Endodermal cell (in vitro differentiated cells): ENCODE measurements at regions not wholly inside any gene's neighbourhood (a gene's known extent, or its start where the extent isn't known, plus 50 kb on each side); places are given as distances from the start of the nearest gene placed in this dataset.
"Not testable (repeated sequence)": the region's sequence is repeated elsewhere in the genome, so short reads cannot be mapped to it uniquely, and the experiment has no call there.

ENCODE experiments used
- DNase-seq: peaks from one replicate; pipeline ENCODE4 v3.0.0-alpha.2; 2017
- H3K27ac ChIP-seq: 2 replicates; pipeline ENCODE4 v1.5.1; 2013; ENCODE audit warnings: mild to moderate bottlenecking, low read depth, low read length, moderate library complexity
- H3K27me3 ChIP-seq: 2 replicates; pipeline ENCODE4 v1.6.1; 2013; ENCODE audit warnings: mild to moderate bottlenecking, low read length, moderate library complexity; ENCODE audit not compliant: insufficient read depth, control insufficient read depth, poor library complexity, severe bottlenecking
- H3K36me3 ChIP-seq: 2 replicates; pipeline ENCODE4 v1.7.0; 2013; ENCODE audit warnings: mild to moderate bottlenecking, low read length, moderate library complexity; ENCODE audit not compliant: control insufficient read depth, insufficient read depth
- H3K4me1 ChIP-seq: one replicate; pipeline ENCODE4 v1.7.0; 2013; ENCODE audit warnings: low read length; ENCODE audit not compliant: control insufficient read depth, insufficient read depth
- H3K4me3 ChIP-seq: 2 replicates; pipeline ENCODE4 v1.5.1; 2013; ENCODE audit warnings: mild to moderate bottlenecking, low read length, moderate library complexity
- H3K9ac ChIP-seq: 2 replicates; pipeline ENCODE4 v1.6.1; 2013; ENCODE audit warnings: mild to moderate bottlenecking, low read length, moderate library complexity; ENCODE audit not compliant: poor library complexity, severe bottlenecking; ENCODE audit errors: extremely low read depth
- H3K9me3 ChIP-seq: 2 replicates; pipeline ENCODE4 v1.6.1; 2013; ENCODE audit warnings: mild to moderate bottlenecking, low read length, moderate library complexity; ENCODE audit not compliant: control insufficient read depth
- H3K27ac Mint-ChIP-seq: 2 replicates; pipeline ENCODE4 v1.8.0; 2020; ENCODE audit warnings: mixed read lengths
- H3K27me3 Mint-ChIP-seq: 2 replicates; pipeline ENCODE4 v1.8.0; 2021; ENCODE audit warnings: mild to moderate bottlenecking, mixed read lengths; ENCODE audit not compliant: insufficient read depth
- H3K36me3 Mint-ChIP-seq: 2 replicates; pipeline ENCODE4 v1.8.0; 2020; ENCODE audit warnings: low read depth, mixed read lengths
- H3K4me1 Mint-ChIP-seq: 2 replicates; pipeline ENCODE4 v1.8.0; 2020; ENCODE audit warnings: mixed read lengths
- H3K4me3 Mint-ChIP-seq: 2 replicates; pipeline ENCODE4 v1.8.0; 2020; ENCODE audit warnings: mild to moderate bottlenecking, moderate library complexity, mixed read lengths
- H3K9me3 Mint-ChIP-seq: 2 replicates; pipeline ENCODE4 v1.8.0; 2020; ENCODE audit warnings: mild to moderate bottlenecking, mixed read lengths
- WGBS, 2 experiments: methylation state at CpG; one replicate each; pipeline versions ENCODE4 v1.1.5 to v1.1.7; 2013; ENCODE audit warnings: missing lambda C conversion rate in 2 of 2, mixed read lengths in 1 of 2; ENCODE audit not compliant: insufficient coverage in 1 of 2, insufficient read length in 1 of 2; 5-methylcytosine and 5-hydroxymethylcytosine counted together
- TF ChIP-seq, protein P1 (sequence below): fragments of 200-600 bp; sonication (generic); conservative IDR thresholded peaks from 2 replicates; pipeline ENCODE4 v1.5.0; 2021; ENCODE audit warnings: antibody characterized with exemption, mild to moderate bottlenecking

DNA sequence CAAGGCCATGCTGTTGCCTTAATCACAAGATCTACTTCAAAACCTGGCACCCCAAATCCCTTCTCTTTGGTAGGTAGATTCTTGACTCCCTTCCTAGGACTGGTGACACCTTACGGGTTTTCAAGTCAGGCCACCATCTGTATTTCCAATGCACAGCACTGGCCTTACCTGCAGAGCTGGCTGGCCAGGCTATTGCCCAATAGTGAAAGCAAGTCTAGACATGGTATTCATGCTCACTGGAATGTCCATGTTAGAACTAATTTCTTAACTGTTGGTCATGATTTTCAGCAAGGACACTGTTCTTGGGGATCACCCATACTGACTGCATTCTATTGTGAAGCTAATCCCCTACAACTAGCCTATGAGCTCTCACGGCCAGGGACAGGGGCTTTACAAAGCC lies 313.1 kb upstream of the RNF32 start:
- Mint-ChIP-seq H3K4me3 (no peak overlapping the region), H3K9me3 (peaks cover 3% of the 10 kb centered on the region), H3K27me3 (peaks cover 2% of the 10 kb centered on the region), H3K36me3 (no peaks in the 10 kb centered on the region), H3K4me1 (no peaks in the 10 kb centered on the region), H3K27ac (no peak overlapping the region)
- H3K4me1 ChIP-seq = no peaks in the 10 kb centered on the region
- DNase-seq = no peak
- no peak overlapping the region for H3K9ac ChIP-seq
- WGBS, 2 experiments = 72 to 100% methylated on average over 1 to 2 of the region's 2 CpGs
- no peaks in the 10 kb centered on the region for H3K36me3 ChIP-seq
- no peak overlapping the region for H3K4me3 ChIP-seq
- TF ChIP-seq, protein P1, sequence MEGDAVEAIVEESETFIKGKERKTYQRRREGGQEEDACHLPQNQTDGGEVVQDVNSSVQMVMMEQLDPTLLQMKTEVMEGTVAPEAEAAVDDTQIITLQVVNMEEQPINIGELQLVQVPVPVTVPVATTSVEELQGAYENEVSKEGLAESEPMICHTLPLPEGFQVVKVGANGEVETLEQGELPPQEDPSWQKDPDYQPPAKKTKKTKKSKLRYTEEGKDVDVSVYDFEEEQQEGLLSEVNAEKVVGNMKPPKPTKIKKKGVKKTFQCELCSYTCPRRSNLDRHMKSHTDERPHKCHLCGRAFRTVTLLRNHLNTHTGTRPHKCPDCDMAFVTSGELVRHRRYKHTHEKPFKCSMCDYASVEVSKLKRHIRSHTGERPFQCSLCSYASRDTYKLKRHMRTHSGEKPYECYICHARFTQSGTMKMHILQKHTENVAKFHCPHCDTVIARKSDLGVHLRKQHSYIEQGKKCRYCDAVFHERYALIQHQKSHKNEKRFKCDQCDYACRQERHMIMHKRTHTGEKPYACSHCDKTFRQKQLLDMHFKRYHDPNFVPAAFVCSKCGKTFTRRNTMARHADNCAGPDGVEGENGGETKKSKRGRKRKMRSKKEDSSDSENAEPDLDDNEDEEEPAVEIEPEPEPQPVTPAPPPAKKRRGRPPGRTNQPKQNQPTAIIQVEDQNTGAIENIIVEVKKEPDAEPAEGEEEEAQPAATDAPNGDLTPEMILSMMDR = no peak
- H3K27ac ChIP-seq = no peak overlapping the region
- H3K27me3 ChIP-seq = no peaks in the 10 kb centered on the region
- H3K9me3 ChIP-seq = peaks cover 8% of the 10 kb centered on the region

DNA sequence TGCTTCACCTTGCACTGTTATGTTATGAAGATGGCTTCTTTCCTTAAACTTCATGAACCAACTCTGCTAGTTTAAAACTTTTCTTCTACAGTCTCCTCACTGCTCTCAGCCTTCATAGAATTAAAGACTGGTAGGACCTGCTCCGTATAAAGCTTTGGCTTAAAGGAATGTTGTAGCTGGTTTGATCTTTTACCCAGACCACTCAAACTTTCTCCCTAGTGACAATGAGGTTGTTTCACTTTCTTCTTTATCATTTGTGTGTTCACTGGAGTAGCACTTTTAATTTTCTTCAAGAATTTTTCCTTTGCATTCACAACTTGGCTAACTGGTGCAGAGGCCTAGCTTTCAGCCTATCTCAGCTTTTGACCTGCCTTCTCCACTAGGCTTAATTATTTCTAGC lies 316.4 kb upstream of the RNF32 start:
- H3K9me3 Mint-ChIP-seq = no peaks in the 10 kb centered on the region

DNA sequence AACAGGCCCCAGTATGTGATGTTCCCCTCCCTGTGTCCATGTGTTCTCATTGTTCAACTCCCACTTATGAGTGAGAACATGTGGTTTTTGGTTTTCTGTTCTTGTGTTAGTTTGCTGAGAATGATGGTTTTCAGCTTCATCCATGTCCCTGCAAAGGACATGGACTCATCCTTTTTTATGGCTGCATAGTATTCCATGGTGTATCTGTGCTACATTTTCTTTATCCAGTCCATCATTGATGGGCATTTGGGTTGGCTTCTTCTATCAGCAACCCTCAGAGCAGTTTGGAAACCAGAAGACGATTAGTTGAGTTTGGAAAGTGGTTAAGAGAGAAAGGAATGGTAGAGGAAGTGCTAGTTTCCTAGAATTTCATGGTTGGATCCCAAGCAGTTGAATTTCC lies 319.1 kb upstream of the RNF32 start:
- H3K36me3 ChIP-seq, H3K27me3 Mint-ChIP-seq, H3K4me3 Mint-ChIP-seq, H3K27me3 ChIP-seq, H3K9me3 Mint-ChIP-seq, H3K4me1 Mint-ChIP-seq, H3K36me3 Mint-ChIP-seq, H3K27ac Mint-ChIP-seq, H3K4me1 ChIP-seq, H3K4me3 ChIP-seq, H3K9ac ChIP-seq, DNase-seq, H3K27ac ChIP-seq, H3K9me3 ChIP-seq: not testable (repeated sequence)
- WGBS, 2 experiments = 89 to 100% methylated on average over 1 of the region's 1 CpG

More for the DNA sequence above, 316.4 kb upstream of the RNF32 start:
- no peak overlapping the region for H3K4me3 ChIP-seq
- H3K4me1 ChIP-seq = no peaks in the 10 kb centered on the region
- no peak overlapping the region for H3K9ac ChIP-seq
- no peaks in the 10 kb centered on the region for H3K36me3 ChIP-seq
- H3K27me3 ChIP-seq = no peaks in the 10 kb centered on the region
- 78 to 100% methylated on average over 1 of the region's 1 CpG for WGBS, 2 experiments
- no peak for DNase-seq
- peaks cover 2% of the 10 kb centered on the region for H3K27me3 Mint-ChIP-seq
- H3K4me1 Mint-ChIP-seq = no peaks in the 10 kb centered on the region
- H3K9me3 ChIP-seq = peaks cover 8% of the 10 kb centered on the region
- no peak overlapping the region for H3K27ac ChIP-seq
- TF ChIP-seq, protein P1 = no peak
- H3K27ac Mint-ChIP-seq = no peak overlapping the region
- H3K4me3 Mint-ChIP-seq = no peak overlapping the region
- no peaks in the 10 kb centered on the region for H3K36me3 Mint-ChIP-seq

DNA sequence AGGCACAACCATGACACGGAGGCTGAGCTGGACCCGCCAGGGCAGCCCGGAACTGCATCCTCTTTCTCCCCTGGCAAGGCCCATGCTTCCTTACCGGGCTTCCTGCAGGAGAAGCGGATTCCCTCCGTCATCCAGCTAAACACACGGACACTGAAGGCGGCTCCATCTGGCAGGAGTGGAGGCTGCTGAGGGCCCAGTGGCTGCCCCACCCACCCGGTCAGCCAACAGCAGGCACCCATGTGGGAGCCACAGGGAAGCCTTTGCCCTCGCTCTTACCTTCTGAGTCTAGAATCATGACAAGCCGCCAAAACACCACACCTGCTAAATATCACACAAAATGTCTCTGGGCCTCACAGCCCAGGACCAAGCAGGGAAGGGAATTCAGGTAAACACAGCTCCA lies 321.6 kb upstream of the RNF32 start:
- Histone ChIP-seq H3K27ac (no peak overlapping the region), H3K9ac (no peak overlapping the region), H3K4me1 (no peaks in the 10 kb centered on the region), H3K36me3 (no peaks in the 10 kb centered on the region), H3K9me3 (no peaks in the 10 kb centered on the region), H3K27me3 (no peaks in the 10 kb centered on the region), H3K4me3 (no peak overlapping the region)
- DNase-seq = no peak
- Mint-ChIP-seq H3K4me1 (no peaks in the 10 kb centered on the region), H3K36me3 (no peaks in the 10 kb centered on the region), H3K4me3 (no peak overlapping the region), H3K9me3 (no peaks in the 10 kb centered on the region), H3K27ac (no peak overlapping the region), H3K27me3 (peaks cover 1% of the 10 kb centered on the region)
- TF ChIP-seq, protein P1 = no peak
- 92 to 94% methylated on average over 6 to 11 of the region's 11 CpGs for WGBS, 2 experiments
